B cell (primary cell): ENCODE measurements at regions not wholly inside any gene's neighbourhood (a gene's known extent, or its start where the extent isn't known, plus 50 kb on each side); places are given as distances from the start of the nearest gene placed in this dataset.
"Not testable (repeated sequence)": the region's sequence is repeated elsewhere in the genome, so short reads cannot be mapped to it uniquely, and the experiment has no call there.

Experiments used
- ATAC-seq: fragments of 200-7000 bp; cut with Tn5 transposase; one replicate; pipeline ENCODE4 v1.10.0; 2021; ENCODE audit warnings: low read depth, mild to moderate bottlenecking, moderate number of reproducible peaks, moderate library complexity
- CTCF ChIA-PET: fragments of 350-600 bp; sonication (Branson Sonifier 250); formaldehyde crosslinking; loops from one replicate; lab custom pipeline; 2021; ENCODE audit warnings: antibody characterized with exemption, inconsistent platforms; lab: Charles Lee
- POLR2A ChIA-PET: fragments of 350-600 bp; sonication (Branson Sonifier 250); formaldehyde crosslinking; loops from one replicate; lab custom pipeline; 2021; ENCODE audit warnings: antibody characterized with exemption; lab: Charles Lee
- DNase-seq: peaks from one replicate; pipeline ENCODE4 v3.0.0; 2013
- H2AFZ ChIP-seq: 2 replicates; pipeline ENCODE4 v1.6.1; 2012; ENCODE audit warnings: mild to moderate bottlenecking, low read depth, low read length; ENCODE audit not compliant: insufficient read depth, poor library complexity, severe bottlenecking
- H3K27ac ChIP-seq, 2 donors: 1 replicate in 1 of 2; 2 replicates in 1 of 2; pipeline ENCODE4 v1.5.1; 2012 to 2013; ENCODE audit warnings: low read length in 2 of 2, mild to moderate bottlenecking in 2 of 2, moderate library complexity in 1 of 2
- H3K27me3 ChIP-seq, 4 experiments: fragments of 200-600 bp in 1 of 4; sonication (generic) in 1 of 4; replicated peaks in 1 of 4; 1 replicate in 2 of 4; 2 replicates in 2 of 4; pipeline versions ENCODE4 v1.6.1 to v1.7.0; 2013 to 2016; ENCODE audit warnings: low read length in 3 of 4, mild to moderate bottlenecking in 2 of 4, mixed read lengths in 1 of 4, moderate library complexity in 1 of 4; ENCODE audit not compliant: insufficient read depth in 4 of 4, control insufficient read depth in 3 of 4; ENCODE audit errors: control extremely low read depth in 1 of 4
- H3K36me3 ChIP-seq, 2 experiments: replicated peaks in 1 of 2; 1 replicate in 1 of 2; 2 replicates in 1 of 2; pipeline versions ENCODE4 v1.6.1 to v1.7.1; 2013; ENCODE audit warnings: low read length in 1 of 2; ENCODE audit not compliant: insufficient read depth in 2 of 2, control insufficient read depth in 1 of 2; ENCODE audit errors: control extremely low read depth in 1 of 2, extremely low read depth in 1 of 2
- H3K4me1 ChIP-seq, 2 donors: fragments of 200-600 bp in 1 of 2; sonication (generic) in 1 of 2; 1 replicate in 1 of 2; 2 replicates in 1 of 2; pipeline versions ENCODE4 v1.5.1 to v1.6.1; 2013 to 2017; ENCODE audit warnings: low read length in 2 of 2; ENCODE audit not compliant: control insufficient read depth in 2 of 2, insufficient read depth in 2 of 2
- H3K4me2 ChIP-seq: replicated peaks from 2 replicates; pipeline ENCODE3; 2012; ENCODE audit warnings: mild to moderate bottlenecking, low read depth, low read length; ENCODE audit not compliant: poor library complexity, severe bottlenecking
- H3K4me3 ChIP-seq, 5 experiments: fragments of 200-600 bp in 1 of 5; sonication (generic) in 1 of 5; 1 replicate in 3 of 5; 2 replicates in 2 of 5; pipeline versions ENCODE4 v1.5.1 to v1.7.0; 2011 to 2016; ENCODE audit warnings: low read length in 4 of 5, mild to moderate bottlenecking in 4 of 5, low read depth in 2 of 5, control low read depth in 1 of 5, moderate library complexity in 1 of 5; ENCODE audit not compliant: insufficient read depth in 1 of 5; ENCODE audit errors: control extremely low read depth in 1 of 5, extremely low read depth in 1 of 5
- H3K79me2 ChIP-seq: fragments of 200-600 bp; sonication (generic); one replicate; pipeline ENCODE4 v1.6.0; 2016; ENCODE audit warnings: low read length; ENCODE audit not compliant: control insufficient read depth, insufficient read depth
- H3K9ac ChIP-seq: fragments of 200-600 bp; sonication (generic); 2 replicates; pipeline ENCODE4 v1.6.1; 2017; ENCODE audit warnings: mild to moderate bottlenecking, low read length, moderate library complexity
- H3K9me3 ChIP-seq, 3 donors: one replicate each; pipeline versions ENCODE4 v1.6.1 to v1.7.1; 2013; ENCODE audit warnings: low read length in 2 of 3; ENCODE audit not compliant: control insufficient read depth in 2 of 3, insufficient read depth in 1 of 3; ENCODE audit errors: control extremely low read depth in 1 of 3
- H4K20me1 ChIP-seq: 2 replicates; pipeline ENCODE4 v1.6.0; 2012; ENCODE audit warnings: mild to moderate bottlenecking, low read length; ENCODE audit not compliant: insufficient read depth, control insufficient read depth, poor library complexity, severe bottlenecking
- H3K27ac Mint-ChIP-seq: one replicate; pipeline ENCODE4 v1.8.0; 2021; ENCODE audit warnings: mixed read lengths
- H3K27me3 Mint-ChIP-seq: one replicate; pipeline ENCODE4 v1.8.0; 2021; ENCODE audit warnings: mixed read lengths
- H3K4me1 Mint-ChIP-seq: one replicate; pipeline ENCODE4 v1.8.0; 2021; ENCODE audit warnings: mixed read lengths
- H3K4me3 Mint-ChIP-seq: one replicate; pipeline ENCODE4 v1.8.0; 2021; ENCODE audit warnings: mixed read lengths
- H3K9me3 Mint-ChIP-seq: one replicate; pipeline ENCODE4 v1.8.0; 2022; ENCODE audit warnings: mixed read lengths; ENCODE audit not compliant: insufficient read depth
- EZH2 ChIP-seq: IDR thresholded peaks from 2 replicates; pipeline ENCODE4 v1.6.1; 2012; ENCODE audit warnings: borderline replicate concordance, low read depth, mild to moderate bottlenecking, moderate library complexity, low read length; ENCODE audit not compliant: insufficient read depth, poor library complexity, severe bottlenecking
- WGBS: methylation state at CpG from one replicate; pipeline ENCODE4 v1.1.5; 2013; ENCODE audit warnings: missing lambda C conversion rate; ENCODE audit not compliant: insufficient coverage; 5-methylcytosine and 5-hydroxymethylcytosine counted together
- intact Hi-C: fragments of 100-400 bp; cut with micrococcal nuclease; formaldehyde crosslinking; loops from one replicate; pipeline ENCODE4 v1.10.0; 2022
- TF ChIP-seq, protein P1 (sequence below): fragments of 200-600 bp; IDR thresholded peaks from one replicate; pipeline ENCODE4 v1.8.0; 2022; ENCODE audit warnings: antibody characterized with exemption, mild to moderate bottlenecking

DNA sequence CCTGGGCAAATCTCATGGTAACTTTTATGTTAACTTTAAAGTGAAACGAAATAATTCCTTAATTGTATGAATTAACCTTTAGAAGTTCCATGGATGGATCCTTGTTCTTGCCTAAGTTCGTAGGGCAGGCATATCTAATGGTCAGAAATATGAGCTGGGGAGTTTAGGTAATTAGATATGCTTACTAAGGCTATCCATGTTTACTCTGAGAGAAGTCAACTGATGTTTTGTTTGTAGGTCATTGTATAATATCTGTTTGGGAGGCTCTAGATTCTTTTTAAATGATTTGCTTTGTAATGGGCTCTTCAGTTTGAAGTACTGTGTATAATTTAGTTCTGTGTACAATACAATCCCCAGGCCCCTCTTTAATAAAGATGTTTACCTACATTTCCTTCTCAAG lies 117.0 kb downstream of the DCK start:
- peaks cover 15% of the 10 kb centered on the region for H3K4me1 Mint-ChIP-seq
- no peak for ATAC-seq
- WGBS = 75% methylated on average over 1 of the region's 2 CpGs

GRCh38 chr4:71111133-71111532 lies 117.7 kb downstream of the DCK start:
- peaks cover 15% of the 10 kb centered on the region for H3K4me1 Mint-ChIP-seq
- ATAC-seq, intact Hi-C loops, H3K4me3 ChIP-seq, H3K9ac ChIP-seq, H3K36me3 ChIP-seq, H3K9me3 Mint-ChIP-seq, H3K27me3 ChIP-seq, H3K4me3 Mint-ChIP-seq, H3K27ac ChIP-seq, H2AFZ ChIP-seq, CTCF ChIA-PET, H3K27ac Mint-ChIP-seq, H3K9me3 ChIP-seq, DNase-seq, H3K4me2 ChIP-seq, H4K20me1 ChIP-seq, H3K27me3 Mint-ChIP-seq, POLR2A ChIA-PET, H3K79me2 ChIP-seq, H3K4me1 ChIP-seq: not testable (repeated sequence)
- WGBS = no CpG with 5 or more reads among the region's 4 CpGs

More for the DNA sequence above, 117.0 kb downstream of the DCK start:
- Histone ChIP-seq H3K79me2 (no peaks in the 10 kb centered on the region), H3K4me2 (no peak overlapping the region), H3K27ac (no peak overlapping the region), H3K36me3 (no peaks in the 10 kb centered on the region), H3K27me3 (no peaks in the 10 kb centered on the region), H3K9me3 (peaks cover 0 to 2% (median 0%) of the 10 kb centered on the region in 3 donors), H2AFZ (no peak overlapping the region), H3K9ac (no peak overlapping the region), H4K20me1 (no peaks in the 10 kb centered on the region), H3K4me3 (no peak overlapping the region), H3K4me1 (peaks cover 2 to 3% of the 10 kb centered on the region in 2 donors)
- Mint-ChIP-seq H3K27ac (no peak overlapping the region), H3K27me3 (no peaks in the 10 kb centered on the region), H3K9me3 (no peaks in the 10 kb centered on the region), H3K4me3 (no peak overlapping the region)
- no peak for TF ChIP-seq EZH2
- TF ChIP-seq, protein P1, sequence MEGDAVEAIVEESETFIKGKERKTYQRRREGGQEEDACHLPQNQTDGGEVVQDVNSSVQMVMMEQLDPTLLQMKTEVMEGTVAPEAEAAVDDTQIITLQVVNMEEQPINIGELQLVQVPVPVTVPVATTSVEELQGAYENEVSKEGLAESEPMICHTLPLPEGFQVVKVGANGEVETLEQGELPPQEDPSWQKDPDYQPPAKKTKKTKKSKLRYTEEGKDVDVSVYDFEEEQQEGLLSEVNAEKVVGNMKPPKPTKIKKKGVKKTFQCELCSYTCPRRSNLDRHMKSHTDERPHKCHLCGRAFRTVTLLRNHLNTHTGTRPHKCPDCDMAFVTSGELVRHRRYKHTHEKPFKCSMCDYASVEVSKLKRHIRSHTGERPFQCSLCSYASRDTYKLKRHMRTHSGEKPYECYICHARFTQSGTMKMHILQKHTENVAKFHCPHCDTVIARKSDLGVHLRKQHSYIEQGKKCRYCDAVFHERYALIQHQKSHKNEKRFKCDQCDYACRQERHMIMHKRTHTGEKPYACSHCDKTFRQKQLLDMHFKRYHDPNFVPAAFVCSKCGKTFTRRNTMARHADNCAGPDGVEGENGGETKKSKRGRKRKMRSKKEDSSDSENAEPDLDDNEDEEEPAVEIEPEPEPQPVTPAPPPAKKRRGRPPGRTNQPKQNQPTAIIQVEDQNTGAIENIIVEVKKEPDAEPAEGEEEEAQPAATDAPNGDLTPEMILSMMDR = no peak
- DNase-seq = no peak
- intact Hi-C loops = no loop called here
- CTCF ChIA-PET = no interaction called here
- POLR2A ChIA-PET = no interaction called here
